Breast epithelium (tissue), 4 donors: ENCODE measurements at regions not wholly inside any gene's neighbourhood (a gene's known extent, or its start where the extent isn't known, plus 50 kb on each side); places are given as distances from the start of the nearest gene placed in this dataset.

Source experiments
- DNase-seq, 2 donors: peaks; one replicate each; pipeline ENCODE4 v3.0.0-alpha.2; 2019; ENCODE audit warnings: low spot score in 2 of 2
- H3K27ac ChIP-seq, 2 donors: fragments of 200-600 bp; sonication (generic) in 1 of 2; one replicate each; pipeline ENCODE4 v1.5.1; 2016 to 2019; ENCODE audit warnings: mild to moderate bottlenecking in 1 of 2
- H3K27me3 ChIP-seq, 2 donors: fragments of 200-600 bp; sonication (generic) in 1 of 2; one replicate each; pipeline versions ENCODE4 v1.5.1 to v1.6.0; 2017 to 2019; ENCODE audit warnings: control low read depth in 1 of 2, mild to moderate bottlenecking in 1 of 2
- H3K36me3 ChIP-seq: fragments of 200-600 bp; one replicate; pipeline ENCODE4 v1.5.1; 2019
- H3K4me1 ChIP-seq, 2 donors: fragments of 200-600 bp; sonication (generic); one replicate each; pipeline ENCODE4 v1.5.1; 2016 to 2019; ENCODE audit warnings: control low read depth in 1 of 2
- H3K4me3 ChIP-seq, 3 donors: fragments of 200-600 bp; sonication (generic); 1 replicate in 2 of 3; 2 replicates in 1 of 3; pipeline ENCODE4 v1.5.1; 2016 to 2019; ENCODE audit warnings: mild to moderate bottlenecking in 3 of 3, moderate library complexity in 2 of 3
- H3K9me3 ChIP-seq, 2 donors: fragments of 200-600 bp; sonication (generic) in 1 of 2; one replicate each; pipeline ENCODE4 v1.5.1; 2016 to 2019; ENCODE audit warnings: control low read depth in 1 of 2
- CTCF ChIP-seq, 3 donors: fragments of 450-650 bp; IDR thresholded peaks; one replicate each; pipeline ENCODE4 v1.5.1; 2016 to 2017; ENCODE audit warnings: antibody characterized with exemption in 3 of 3, mild to moderate bottlenecking in 3 of 3, moderate library complexity in 3 of 3
- POLR2A ChIP-seq: fragments of 450-650 bp; IDR thresholded peaks from one replicate; pipeline ENCODE4 v1.6.1; 2016; ENCODE audit warnings: antibody characterized with exemption, mild to moderate bottlenecking, moderate library complexity
- POLR2AphosphoS5 ChIP-seq, 3 donors: sonication (generic); formaldehyde crosslinking; IDR thresholded peaks; one replicate each; pipeline ENCODE4 v1.6.1; 2017; ENCODE audit warnings: antibody characterized with exemption in 3 of 3
- intact Hi-C: fragments of 100-400 bp; cut with DNase I; formaldehyde crosslinking; loops from one replicate; pipeline ENCODE4 v1.15.1; 2023; ENCODE audit warnings: low total_unique reads

- H3K27ac ChIP-seq = peak overlapping the region; percentile 78 to 95
- no peaks in the 10 kb centered on the region for H3K36me3 ChIP-seq
- H3K4me3 ChIP-seq = no peak overlapping the region
- H3K4me1 ChIP-seq = peaks cover 5 to 7% of the 10 kb centered on the region in 2 donors
- DNase-seq = peak in 1 of 2 donors; percentile 31
- peaks cover 0 to 12% of the 10 kb centered on the region in 2 donors for H3K27me3 ChIP-seq
- no peaks in the 10 kb centered on the region for H3K9me3 ChIP-seq
- intact Hi-C loops = no loop called here
- TF ChIP-seq CTCF (IDR thresholded peaks at IDR 0.05) (no peak), POLR2A (no peak), POLR2AphosphoS5 (IDR thresholded peaks at IDR 0.05) (peak; percentile 35 to 57 (median 43))
Observed at GRCh38 chr2:176491172-176491904, 222.1 kb downstream of the MTX2 start.

- H3K27ac ChIP-seq = no peak overlapping the region
Observed at GRCh38 chr2:176492583-176492982, 223.3 kb downstream of the MTX2 start.

GRCh38 chr2:176493226-176493825 is 224.1 kb downstream of the MTX2 start:
- H3K4me1 ChIP-seq = peaks cover 5 to 7% of the 10 kb centered on the region in 2 donors
- intact Hi-C loops = no loop called here
- H3K36me3 ChIP-seq = no peaks in the 10 kb centered on the region
- peak overlapping the region; percentile 46 to 48 for H3K27ac ChIP-seq
- no peak overlapping the region for H3K4me3 ChIP-seq
- no peak for DNase-seq
- no peaks in the 10 kb centered on the region for H3K9me3 ChIP-seq
- peaks cover 0 to 7% of the 10 kb centered on the region in 2 donors for H3K27me3 ChIP-seq
- TF ChIP-seq POLR2A = no peak
- no peak for TF ChIP-seq POLR2AphosphoS5 (IDR thresholded peaks at IDR 0.05)
- no peak for TF ChIP-seq CTCF (IDR thresholded peaks at IDR 0.05)

More at GRCh38 chr2:176492583-176492982, 223.3 kb downstream of the MTX2 start:
- DNase-seq = no peak
- H3K36me3 ChIP-seq = no peaks in the 10 kb centered on the region
- peaks cover 5 to 7% of the 10 kb centered on the region in 2 donors for H3K4me1 ChIP-seq
- H3K4me3 ChIP-seq = no peak overlapping the region
- peaks cover 0 to 12% of the 10 kb centered on the region in 2 donors for H3K27me3 ChIP-seq
- TF ChIP-seq POLR2AphosphoS5 (IDR thresholded peaks at IDR 0.05) (no peak), CTCF (IDR thresholded peaks at IDR 0.05) (no peak), POLR2A (no peak)
- intact Hi-C loops = no loop called here
- H3K9me3 ChIP-seq = no peaks in the 10 kb centered on the region

- peaks cover 5 to 7% of the 10 kb centered on the region in 2 donors for H3K4me1 ChIP-seq
- no peak overlapping the region for H3K4me3 ChIP-seq
- DNase-seq = no peak
- peaks cover 0 to 7% of the 10 kb centered on the region in 2 donors for H3K27me3 ChIP-seq
- H3K27ac ChIP-seq = peak overlapping the region; percentile 46 to 48
- no peaks in the 10 kb centered on the region for H3K36me3 ChIP-seq
- TF ChIP-seq POLR2AphosphoS5 (IDR thresholded peaks at IDR 0.05) (no peak), CTCF (IDR thresholded peaks at IDR 0.05) (no peak)
- H3K9me3 ChIP-seq = no peaks in the 10 kb centered on the region
- intact Hi-C loops = no loop called here
Observed at GRCh38 chr2:176493909-176494308, 224.7 kb downstream of the MTX2 start.

GRCh38 chr2:176494949-176495353 is 225.7 kb downstream of the MTX2 start:
- no peaks in the 10 kb centered on the region for H3K36me3 ChIP-seq
- H3K4me3 ChIP-seq = no peak overlapping the region
- no peaks in the 10 kb centered on the region for H3K9me3 ChIP-seq
- peak in 1 of 2 donors; percentile 67 for DNase-seq
- peaks cover 5 to 7% of the 10 kb centered on the region in 2 donors for H3K4me1 ChIP-seq
- intact Hi-C loops = no loop called here
- TF ChIP-seq POLR2AphosphoS5 (IDR thresholded peaks at IDR 0.05) = peak in 1 of 3 donors; percentile 86
- TF ChIP-seq CTCF (IDR thresholded peaks at IDR 0.05) = no peak
- H3K27ac ChIP-seq = peak overlapping the region in 1 of 2 donors; percentile 19
- peaks cover 0 to 7% of the 10 kb centered on the region in 2 donors for H3K27me3 ChIP-seq
